ENCODE measurements at regions not wholly inside any gene's neighbourhood (a gene's known extent, or its start where the extent isn't known, plus 50 kb on each side); places are given as distances from the start of the nearest gene placed in this dataset.

DNA sequence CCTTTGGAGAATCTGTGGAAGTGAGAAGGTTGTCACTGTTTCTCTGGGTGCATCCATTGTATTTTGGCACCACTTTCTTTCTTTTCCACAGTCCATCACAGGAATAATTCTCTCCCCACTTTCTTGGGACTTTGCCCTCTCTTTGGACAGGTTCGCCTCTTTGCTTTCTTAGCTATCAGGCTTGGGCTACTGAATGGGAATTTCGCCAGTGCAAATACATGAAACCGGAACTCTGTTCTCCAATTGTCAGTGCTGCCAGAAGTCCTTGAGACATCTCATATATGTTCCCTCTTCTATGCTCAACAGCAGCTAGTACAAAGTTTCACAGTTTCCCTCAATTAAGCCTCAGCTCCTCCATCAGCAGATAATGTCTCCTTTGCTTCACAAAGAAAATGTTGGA is 76.2 kb downstream of the NABP1 start:
- H3K27me3 Mint-ChIP-seq = no peaks in the 10 kb centered on the region
- TF ChIP-seq CTCF (IDR thresholded peaks at IDR 0.05; ENCODE audit: unreplicated experiment) = no peak
- H3K9me3 Mint-ChIP-seq (ENCODE audit: low read depth) = no peaks in the 10 kb centered on the region
- DNase-seq (ENCODE audit: low spot score, unreplicated experiment) = no peak
- no peak overlapping the region for H3K4me3 Mint-ChIP-seq (ENCODE audit: low read depth)
- no peak overlapping the region for H3K27ac Mint-ChIP-seq
- peaks cover 1% of the 10 kb centered on the region for H3K4me1 Mint-ChIP-seq (ENCODE audit: low read depth)
- no peaks in the 10 kb centered on the region for H3K36me3 Mint-ChIP-seq (ENCODE audit: insufficient read depth)

- DNase-seq (ENCODE audit: low spot score, unreplicated experiment) = no peak
- H3K27me3 Mint-ChIP-seq = no peaks in the 10 kb centered on the region
- no peak overlapping the region for H3K27ac Mint-ChIP-seq
- no peak for TF ChIP-seq CTCF (IDR thresholded peaks at IDR 0.05; ENCODE audit: unreplicated experiment)
- no peak overlapping the region for H3K4me3 Mint-ChIP-seq (ENCODE audit: low read depth)
- peaks cover 1% of the 10 kb centered on the region for H3K4me1 Mint-ChIP-seq (ENCODE audit: low read depth)
- no peaks in the 10 kb centered on the region for H3K9me3 Mint-ChIP-seq (ENCODE audit: low read depth)
- H3K36me3 Mint-ChIP-seq (ENCODE audit: insufficient read depth) = no peaks in the 10 kb centered on the region
These were observed 78.8 kb downstream of the NABP1 start for GRCh38 chr2:191756761-191757160.

DNA sequence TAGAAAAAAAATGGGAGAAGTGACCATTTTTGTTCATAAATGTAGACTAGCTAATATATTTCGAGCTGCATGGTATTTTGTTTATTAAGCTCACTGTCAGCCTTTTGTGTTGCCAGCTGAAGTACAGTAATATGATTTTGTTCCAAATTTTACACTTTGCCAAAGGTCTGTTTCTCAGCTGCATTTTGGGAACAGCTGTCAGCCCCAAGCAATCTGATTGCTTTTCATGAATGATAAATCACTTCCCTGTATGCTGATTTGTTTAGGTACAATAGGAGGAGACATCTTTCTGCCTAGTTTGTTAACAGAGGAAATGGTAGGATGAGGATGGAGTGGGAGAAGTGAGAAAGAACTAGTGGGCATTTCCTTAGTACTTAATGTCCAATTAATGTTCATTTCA is 79.3 kb downstream of the NABP1 start:
- DNase-seq (ENCODE audit: low spot score, unreplicated experiment) = no peak
- Mint-ChIP-seq H3K4me3 (ENCODE audit: low read depth) (no peak overlapping the region), H3K4me1 (ENCODE audit: low read depth) (peaks cover 1% of the 10 kb centered on the region), H3K36me3 (ENCODE audit: insufficient read depth) (no peaks in the 10 kb centered on the region), H3K27me3 (no peaks in the 10 kb centered on the region), H3K27ac (no peak overlapping the region), H3K9me3 (ENCODE audit: low read depth) (no peaks in the 10 kb centered on the region)
- TF ChIP-seq CTCF (IDR thresholded peaks at IDR 0.05; ENCODE audit: unreplicated experiment) = no peak

GRCh38 chr2:191758518-191759507 is 80.9 kb downstream of the NABP1 start:
- no peaks in the 10 kb centered on the region for H3K9me3 Mint-ChIP-seq (ENCODE audit: low read depth)
- DNase-seq (ENCODE audit: low spot score, unreplicated experiment) = no peak
- H3K27me3 Mint-ChIP-seq = no peaks in the 10 kb centered on the region
- TF ChIP-seq CTCF (IDR thresholded peaks at IDR 0.05; ENCODE audit: unreplicated experiment) = peak; percentile 62
- no peak overlapping the region for H3K4me3 Mint-ChIP-seq (ENCODE audit: low read depth)
- H3K4me1 Mint-ChIP-seq (ENCODE audit: low read depth) = peaks cover 1% of the 10 kb centered on the region
- no peaks in the 10 kb centered on the region for H3K36me3 Mint-ChIP-seq (ENCODE audit: insufficient read depth)
- H3K27ac Mint-ChIP-seq = no peak overlapping the region

DNA sequence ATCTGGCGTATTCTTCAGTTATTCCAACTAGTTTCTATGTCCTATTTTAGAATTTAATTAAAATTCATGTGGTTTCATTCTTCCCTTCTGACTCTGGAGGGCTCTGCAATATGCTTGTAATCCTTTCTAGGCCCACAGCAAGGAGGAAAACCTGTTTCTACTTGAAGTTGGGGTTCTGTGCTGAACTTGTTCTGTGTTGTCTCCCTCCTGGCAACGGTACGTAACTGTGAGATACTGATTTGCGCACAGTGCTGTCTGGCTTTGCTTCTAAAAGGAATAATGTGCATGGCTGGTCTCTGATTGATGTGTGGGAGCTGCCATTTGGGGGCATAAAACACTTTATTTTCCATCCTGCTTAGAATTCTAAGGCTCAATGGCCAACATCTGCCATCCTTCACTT is 81.7 kb downstream of the NABP1 start:
- Mint-ChIP-seq H3K4me1 (ENCODE audit: low read depth) (peaks cover 1% of the 10 kb centered on the region), H3K36me3 (ENCODE audit: insufficient read depth) (no peaks in the 10 kb centered on the region), H3K27me3 (no peaks in the 10 kb centered on the region), H3K4me3 (ENCODE audit: low read depth) (no peak overlapping the region), H3K9me3 (ENCODE audit: low read depth) (no peaks in the 10 kb centered on the region), H3K27ac (no peak overlapping the region)
- no peak for TF ChIP-seq CTCF (IDR thresholded peaks at IDR 0.05; ENCODE audit: unreplicated experiment)
- no peak for DNase-seq (ENCODE audit: low spot score, unreplicated experiment)

Data from progenitor cell of endocrine pancreas (in vitro differentiated cells).